Bronchial epithelial cell (primary cell): ENCODE measurements at regions not wholly inside any gene's neighbourhood (a gene's known extent, or its start where the extent isn't known, plus 50 kb on each side); places are given as distances from the start of the nearest gene placed in this dataset.

Experiments used
- DNase-seq: peaks from one replicate; pipeline ENCODE4 v3.0.0-alpha.2; 2010; ENCODE audit warnings: low read depth
- FAIRE-seq: peaks from 2 replicates; lab custom pipeline; 2011; peaks lifted over from hg19 to GRCh38; lab: Jason Lieb, UNC
- H3K27me3 ChIP-seq: 2 replicates; pipeline ENCODE4 v1.5.1; 2011; ENCODE audit warnings: low read length; ENCODE audit not compliant: control insufficient read depth, insufficient read depth
- H3K36me3 ChIP-seq: 2 replicates; pipeline ENCODE4 v1.5.1; 2011; ENCODE audit warnings: low read length; ENCODE audit not compliant: control insufficient read depth, insufficient read depth
- H3K4me3 ChIP-seq: 2 replicates; pipeline ENCODE4 v1.5.1; 2011; ENCODE audit warnings: mild to moderate bottlenecking, low read depth, low read length, control low read depth
- TF ChIP-seq, protein P1 (sequence below): IDR thresholded peaks from 2 replicates; pipeline ENCODE4 v1.5.1; 2011; ENCODE audit warnings: mild to moderate bottlenecking, moderate library complexity, low read length, control low read depth, inconsistent platforms; ENCODE audit not compliant: insufficient read depth, severe bottlenecking

DNA sequence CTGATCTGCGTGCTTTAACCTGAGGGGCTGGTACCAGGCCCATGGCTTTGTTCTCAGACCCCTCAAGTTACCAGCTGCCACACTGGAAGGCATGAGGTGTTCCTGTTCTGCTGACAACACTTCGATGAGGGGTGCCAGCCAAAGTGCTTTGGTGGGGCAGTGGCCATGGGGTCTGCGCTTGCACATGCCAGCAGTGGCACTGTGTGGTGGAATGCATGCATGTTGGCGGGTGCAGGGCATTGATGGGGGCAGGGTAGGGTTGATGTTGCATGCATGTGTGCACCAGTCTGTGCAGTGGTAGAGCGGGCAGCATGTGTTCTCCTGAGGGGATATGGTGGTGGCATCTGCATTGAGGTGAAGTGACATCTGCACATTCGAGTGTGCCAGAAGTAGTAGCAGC, 497.0 kb downstream of the SQOR start:
- FAIRE-seq (no peak), DNase-seq (no peak)
- H3K36me3 ChIP-seq: no peaks in the 10 kb centered on the region
- TF ChIP-seq, protein P1, sequence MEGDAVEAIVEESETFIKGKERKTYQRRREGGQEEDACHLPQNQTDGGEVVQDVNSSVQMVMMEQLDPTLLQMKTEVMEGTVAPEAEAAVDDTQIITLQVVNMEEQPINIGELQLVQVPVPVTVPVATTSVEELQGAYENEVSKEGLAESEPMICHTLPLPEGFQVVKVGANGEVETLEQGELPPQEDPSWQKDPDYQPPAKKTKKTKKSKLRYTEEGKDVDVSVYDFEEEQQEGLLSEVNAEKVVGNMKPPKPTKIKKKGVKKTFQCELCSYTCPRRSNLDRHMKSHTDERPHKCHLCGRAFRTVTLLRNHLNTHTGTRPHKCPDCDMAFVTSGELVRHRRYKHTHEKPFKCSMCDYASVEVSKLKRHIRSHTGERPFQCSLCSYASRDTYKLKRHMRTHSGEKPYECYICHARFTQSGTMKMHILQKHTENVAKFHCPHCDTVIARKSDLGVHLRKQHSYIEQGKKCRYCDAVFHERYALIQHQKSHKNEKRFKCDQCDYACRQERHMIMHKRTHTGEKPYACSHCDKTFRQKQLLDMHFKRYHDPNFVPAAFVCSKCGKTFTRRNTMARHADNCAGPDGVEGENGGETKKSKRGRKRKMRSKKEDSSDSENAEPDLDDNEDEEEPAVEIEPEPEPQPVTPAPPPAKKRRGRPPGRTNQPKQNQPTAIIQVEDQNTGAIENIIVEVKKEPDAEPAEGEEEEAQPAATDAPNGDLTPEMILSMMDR: no peak
- H3K27me3 ChIP-seq: no peaks in the 10 kb centered on the region
- H3K4me3 ChIP-seq: no peak overlapping the region

DNA sequence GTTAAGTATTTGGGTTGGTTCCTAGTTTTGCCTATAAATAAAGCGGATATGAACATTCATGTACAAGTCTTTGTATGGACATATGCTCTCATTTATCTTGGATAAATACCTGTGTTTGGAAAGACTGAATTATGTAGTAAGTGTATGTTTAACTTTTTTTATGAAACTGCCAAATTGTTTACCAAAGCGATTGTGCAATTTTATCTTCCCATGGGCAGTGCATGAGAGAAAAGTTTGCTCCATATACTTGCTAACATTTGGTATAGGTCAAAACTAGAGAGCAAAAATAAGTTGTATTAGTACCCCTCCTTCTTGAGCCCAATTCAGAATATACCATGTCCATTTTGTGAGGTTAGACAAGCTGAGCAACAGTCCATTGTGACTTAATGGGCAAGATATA, 502.6 kb downstream of the SQOR start:
- Histone ChIP-seq H3K36me3 (no peaks in the 10 kb centered on the region), H3K4me3 (no peak overlapping the region), H3K27me3 (no peaks in the 10 kb centered on the region)
- FAIRE-seq: no peak
- no peak for DNase-seq
- TF ChIP-seq, protein P1: no peak

DNA sequence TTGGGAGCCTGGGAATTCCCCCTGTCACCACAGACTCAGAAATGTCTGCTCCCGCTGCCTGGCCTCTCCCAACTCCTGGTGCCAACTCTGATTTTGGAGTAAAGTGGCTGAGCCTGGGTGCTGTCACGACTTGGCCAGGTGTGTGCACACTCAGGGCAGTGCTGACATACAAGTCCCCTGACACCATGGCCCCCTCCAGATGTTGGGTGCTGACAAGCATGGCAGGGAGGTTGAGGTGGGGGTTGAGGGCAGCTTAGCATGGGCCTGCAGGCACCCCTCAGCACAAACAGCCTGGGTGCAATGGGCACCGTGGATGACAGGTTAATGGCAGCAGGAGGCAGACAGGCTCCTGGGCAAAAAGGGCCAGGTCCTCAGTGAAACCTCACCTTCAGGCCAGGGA, 511.2 kb downstream of the SQOR start:
- DNase-seq (no peak), FAIRE-seq (no peak)
- no peaks in the 10 kb centered on the region for H3K36me3 ChIP-seq
- H3K27me3 ChIP-seq: no peaks in the 10 kb centered on the region
- H3K4me3 ChIP-seq: no peak overlapping the region
- TF ChIP-seq, protein P1: no peak

DNA sequence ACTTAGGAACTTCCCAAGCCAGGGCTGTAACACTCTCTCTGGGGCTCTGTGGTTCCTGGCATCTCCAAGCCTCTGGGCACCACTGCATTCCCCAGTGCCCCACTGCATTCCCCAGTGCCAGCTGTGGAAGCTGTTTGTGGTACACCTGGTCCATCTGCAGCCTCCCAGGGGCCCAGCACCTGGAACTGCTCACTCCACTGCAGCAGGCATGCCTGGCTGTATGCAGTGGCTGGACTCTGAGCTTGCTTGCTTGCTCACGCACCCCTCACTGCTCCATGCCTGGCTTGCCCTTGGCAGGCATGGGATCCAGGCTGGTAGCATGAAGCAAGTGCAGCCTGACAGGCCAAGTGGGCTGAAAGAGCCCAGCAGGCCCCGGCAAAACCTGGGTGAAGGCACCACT, 512.1 kb downstream of the SQOR start:
- TF ChIP-seq, protein P1: no peak
- Histone ChIP-seq H3K27me3 (no peaks in the 10 kb centered on the region), H3K36me3 (no peaks in the 10 kb centered on the region), H3K4me3 (no peak overlapping the region)
- DNase-seq (no peak), FAIRE-seq (no peak)

DNA sequence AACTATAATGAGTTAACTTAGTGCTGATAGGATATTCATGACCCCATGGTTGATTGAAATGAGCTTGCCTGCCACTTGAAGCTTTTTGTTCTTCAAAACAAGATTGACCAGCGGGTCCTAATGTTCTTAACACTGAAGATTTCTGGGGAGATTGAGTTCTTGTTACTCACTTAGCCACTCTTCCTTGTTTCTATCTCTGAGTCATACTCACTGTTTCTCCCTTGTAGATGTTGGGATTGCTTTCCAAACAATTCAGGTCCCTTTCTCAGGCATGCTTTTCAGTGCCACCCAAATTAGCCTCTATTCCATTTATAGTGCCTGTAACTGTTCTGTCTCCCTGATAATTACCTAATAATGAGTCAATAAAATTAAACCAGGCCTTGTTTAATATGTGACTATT, 517.0 kb downstream of the SQOR start:
- no peaks in the 10 kb centered on the region for H3K36me3 ChIP-seq
- peak; percentile 52 for FAIRE-seq
- no peak for DNase-seq
- no peaks in the 10 kb centered on the region for H3K27me3 ChIP-seq
- TF ChIP-seq, protein P1: no peak
- no peak overlapping the region for H3K4me3 ChIP-seq

DNA sequence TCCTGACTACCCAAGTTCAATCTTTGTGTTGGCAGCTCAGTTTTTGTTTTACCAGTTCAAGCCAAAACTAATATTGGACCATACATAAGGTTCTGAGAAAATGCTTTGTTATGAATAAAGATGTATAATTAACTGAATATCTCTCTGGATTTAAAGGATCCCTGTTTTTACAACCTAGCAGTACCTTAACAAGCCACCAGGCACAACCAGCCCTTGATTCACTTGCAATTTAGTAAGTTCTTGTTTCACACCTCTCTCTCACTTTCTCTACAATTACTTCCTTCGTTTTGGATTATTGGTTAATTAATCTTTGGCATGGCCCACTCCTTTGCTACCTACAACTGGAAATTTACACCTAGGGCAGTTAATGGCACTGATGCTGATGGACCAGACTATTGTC, 531.9 kb downstream of the SQOR start:
- no peaks in the 10 kb centered on the region for H3K36me3 ChIP-seq
- no peak for FAIRE-seq

More for the DNA sequence above, 531.9 kb downstream of the SQOR start:
- DNase-seq: no peak
- H3K27me3 ChIP-seq: no peaks in the 10 kb centered on the region
- TF ChIP-seq, protein P1: no peak
- H3K4me3 ChIP-seq: no peak overlapping the region
